Astrocyte (in vitro differentiated cells and primary cell): ENCODE measurements at regions not wholly inside any gene's neighbourhood (a gene's known extent, or its start where the extent isn't known, plus 50 kb on each side); places are given as distances from the start of the nearest gene placed in this dataset.

Experiments used
- DNase-seq: peaks from one replicate; pipeline ENCODE4 v3.0.0-alpha.2; 2010; ENCODE audit warnings: low read depth
- FAIRE-seq: peaks from 2 replicates; lab custom pipeline; 2011; peaks lifted over from hg19 to GRCh38; lab: Jason Lieb, UNC
- H2AFZ ChIP-seq: 2 replicates; pipeline ENCODE4 v1.6.0; 2012; ENCODE audit warnings: low read depth, low read length, inconsistent platforms
- H3K27ac ChIP-seq: 2 replicates; pipeline ENCODE4 v1.5.1; 2011; ENCODE audit warnings: low read depth, low read length, inconsistent platforms
- H3K27me3 ChIP-seq: 2 replicates; pipeline ENCODE4 v1.6.0; 2011; ENCODE audit warnings: low read length, inconsistent platforms; ENCODE audit not compliant: insufficient read depth
- H3K36me3 ChIP-seq: 2 replicates; pipeline ENCODE4 v1.5.1; 2011; ENCODE audit warnings: low read length, inconsistent platforms; ENCODE audit not compliant: insufficient read depth
- H3K4me1 ChIP-seq: 2 replicates; pipeline ENCODE4 v1.5.1; 2011; ENCODE audit warnings: low read length, inconsistent platforms; ENCODE audit not compliant: insufficient read depth
- H3K4me2 ChIP-seq: 2 replicates; pipeline ENCODE4 v1.6.0; 2012; ENCODE audit warnings: low read length, inconsistent platforms
- H3K4me3 ChIP-seq: 2 replicates; pipeline ENCODE4 v1.5.1; 2011; ENCODE audit warnings: low read depth, mild to moderate bottlenecking, low read length, inconsistent platforms; ENCODE audit not compliant: insufficient read depth
- H3K79me2 ChIP-seq: 2 replicates; pipeline ENCODE4 v1.6.0; 2012; ENCODE audit warnings: mild to moderate bottlenecking, low read length, inconsistent platforms; ENCODE audit not compliant: insufficient read depth
- H3K9ac ChIP-seq: 2 replicates; pipeline ENCODE4 v1.6.0; 2012; ENCODE audit warnings: mild to moderate bottlenecking, low read length, inconsistent platforms
- H3K9me3 ChIP-seq: 2 replicates; pipeline ENCODE4 v1.5.1; 2012; ENCODE audit warnings: low read depth, mild to moderate bottlenecking, low read length, inconsistent platforms; ENCODE audit not compliant: insufficient read depth
- H4K20me1 ChIP-seq: 2 replicates; pipeline ENCODE4 v1.6.0; 2012; ENCODE audit warnings: low read length, inconsistent platforms; ENCODE audit not compliant: insufficient read depth
- H3K27ac Mint-ChIP-seq: one replicate; pipeline ENCODE4 v1.8.0; 2021; ENCODE audit warnings: mild to moderate bottlenecking, mixed read lengths; ENCODE audit not compliant: unreplicated experiment
- H3K27me3 Mint-ChIP-seq: one replicate; pipeline ENCODE4 v1.8.0; 2021; ENCODE audit warnings: low read depth, mixed read lengths; ENCODE audit not compliant: unreplicated experiment
- H3K36me3 Mint-ChIP-seq: one replicate; pipeline ENCODE4 v1.8.0; 2021; ENCODE audit warnings: low read depth, mixed read lengths; ENCODE audit not compliant: unreplicated experiment
- H3K4me1 Mint-ChIP-seq: one replicate; pipeline ENCODE4 v1.8.0; 2021; ENCODE audit warnings: low read depth, mixed read lengths; ENCODE audit not compliant: unreplicated experiment
- H3K4me3 Mint-ChIP-seq: one replicate; pipeline ENCODE4 v1.8.0; 2021; ENCODE audit warnings: mild to moderate bottlenecking, moderate library complexity, mixed read lengths; ENCODE audit not compliant: unreplicated experiment
- H3K9me3 Mint-ChIP-seq: one replicate; pipeline ENCODE4 v1.8.0; 2021; ENCODE audit warnings: mild to moderate bottlenecking, mixed read lengths; ENCODE audit not compliant: unreplicated experiment
- EZH2 ChIP-seq: IDR thresholded peaks from 2 replicates; pipeline ENCODE4 v1.6.1; 2012; ENCODE audit warnings: mild to moderate bottlenecking, low read length, inconsistent platforms; ENCODE audit not compliant: insufficient read depth
- TF ChIP-seq, protein P1 (sequence below): IDR thresholded peaks from 2 replicates; pipeline ENCODE4 v1.5.1; 2011; ENCODE audit warnings: low read depth, mild to moderate bottlenecking, inconsistent platforms, low read length, moderate library complexity; ENCODE audit not compliant: insufficient read depth

DNA sequence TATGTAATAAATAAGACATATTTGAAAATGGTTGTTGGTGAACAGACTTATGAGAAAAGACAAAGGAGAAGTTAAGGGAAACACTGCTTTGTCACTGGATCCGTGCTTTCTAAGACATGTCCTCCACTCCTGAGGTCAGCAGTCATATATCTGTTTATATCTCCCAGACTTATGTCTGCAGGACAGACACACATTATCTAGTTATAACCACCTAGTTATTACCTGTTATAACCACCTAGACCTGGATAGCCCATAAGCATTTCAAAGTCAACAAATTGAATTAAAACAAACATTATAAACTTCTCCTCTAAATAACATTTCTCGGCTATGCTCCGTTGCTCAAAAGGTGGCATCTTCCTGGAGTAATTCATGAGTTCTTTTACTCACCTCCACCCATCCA, 96.4 kb downstream of the SPRY2 start:
- H3K4me1 Mint-ChIP-seq = peaks cover 5% of the 10 kb centered on the region
- Histone ChIP-seq H3K79me2 (no peaks in the 10 kb centered on the region), H3K9me3 (no peaks in the 10 kb centered on the region), H2AFZ (no peak overlapping the region), H3K4me3 (no peak overlapping the region), H3K4me2 (no peak overlapping the region), H3K36me3 (no peaks in the 10 kb centered on the region), H4K20me1 (no peaks in the 10 kb centered on the region), H3K27me3 (no peaks in the 10 kb centered on the region), H3K4me1 (peaks cover 4% of the 10 kb centered on the region), H3K9ac (no peak overlapping the region), H3K27ac (no peak overlapping the region)
- H3K9me3 Mint-ChIP-seq = no peaks in the 10 kb centered on the region
- no peak for FAIRE-seq
- H3K27me3 Mint-ChIP-seq = no peaks in the 10 kb centered on the region
- DNase-seq = no peak
- TF ChIP-seq, protein P1, sequence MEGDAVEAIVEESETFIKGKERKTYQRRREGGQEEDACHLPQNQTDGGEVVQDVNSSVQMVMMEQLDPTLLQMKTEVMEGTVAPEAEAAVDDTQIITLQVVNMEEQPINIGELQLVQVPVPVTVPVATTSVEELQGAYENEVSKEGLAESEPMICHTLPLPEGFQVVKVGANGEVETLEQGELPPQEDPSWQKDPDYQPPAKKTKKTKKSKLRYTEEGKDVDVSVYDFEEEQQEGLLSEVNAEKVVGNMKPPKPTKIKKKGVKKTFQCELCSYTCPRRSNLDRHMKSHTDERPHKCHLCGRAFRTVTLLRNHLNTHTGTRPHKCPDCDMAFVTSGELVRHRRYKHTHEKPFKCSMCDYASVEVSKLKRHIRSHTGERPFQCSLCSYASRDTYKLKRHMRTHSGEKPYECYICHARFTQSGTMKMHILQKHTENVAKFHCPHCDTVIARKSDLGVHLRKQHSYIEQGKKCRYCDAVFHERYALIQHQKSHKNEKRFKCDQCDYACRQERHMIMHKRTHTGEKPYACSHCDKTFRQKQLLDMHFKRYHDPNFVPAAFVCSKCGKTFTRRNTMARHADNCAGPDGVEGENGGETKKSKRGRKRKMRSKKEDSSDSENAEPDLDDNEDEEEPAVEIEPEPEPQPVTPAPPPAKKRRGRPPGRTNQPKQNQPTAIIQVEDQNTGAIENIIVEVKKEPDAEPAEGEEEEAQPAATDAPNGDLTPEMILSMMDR = no peak
- no peak for TF ChIP-seq EZH2
- H3K36me3 Mint-ChIP-seq = no peaks in the 10 kb centered on the region
- no peak overlapping the region for H3K4me3 Mint-ChIP-seq
- H3K27ac Mint-ChIP-seq = no peak overlapping the region

DNA sequence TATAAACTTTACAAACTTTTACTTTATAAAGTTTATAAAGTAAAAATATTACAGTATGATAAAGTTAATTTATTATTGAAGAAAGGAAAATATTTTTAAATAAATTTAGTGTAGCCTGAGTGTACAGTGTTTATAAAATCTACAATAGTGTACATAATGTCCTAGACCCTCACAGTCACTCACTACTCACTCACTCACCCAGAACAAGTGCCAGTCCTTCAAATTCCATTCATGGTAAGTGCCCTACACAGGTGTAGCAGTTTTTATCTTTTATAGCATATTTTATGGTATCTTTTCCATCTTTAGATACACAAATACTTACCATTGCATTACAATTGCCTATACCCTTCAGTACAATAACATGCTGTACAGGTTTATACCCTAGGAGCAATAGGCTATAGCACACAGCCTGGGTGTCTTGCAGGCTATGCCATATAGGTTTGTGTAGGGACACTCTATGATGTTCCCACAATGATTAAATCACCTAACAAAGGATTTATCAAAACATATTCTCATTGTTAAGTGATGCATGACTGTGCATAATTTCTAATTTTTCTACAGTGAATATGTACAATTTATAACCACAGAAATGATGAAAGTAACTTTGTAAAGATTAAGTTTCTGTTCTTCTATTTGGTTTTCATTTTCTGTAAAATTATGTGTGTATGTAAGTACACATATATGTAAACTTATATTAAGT, 98.0 kb downstream of the SPRY2 start:
- FAIRE-seq (no peak), DNase-seq (no peak)
- Histone ChIP-seq H3K4me1 (peaks cover 6% of the 10 kb centered on the region), H3K79me2 (no peaks in the 10 kb centered on the region), H3K9me3 (no peaks in the 10 kb centered on the region), H3K4me2 (no peak overlapping the region), H4K20me1 (no peaks in the 10 kb centered on the region), H3K4me3 (no peak overlapping the region), H3K36me3 (no peaks in the 10 kb centered on the region), H2AFZ (no peak overlapping the region), H3K9ac (no peak overlapping the region), H3K27ac (no peak overlapping the region), H3K27me3 (no peaks in the 10 kb centered on the region)
- Mint-ChIP-seq H3K36me3 (no peaks in the 10 kb centered on the region), H3K4me1 (peaks cover 9% of the 10 kb centered on the region), H3K4me3 (no peak overlapping the region), H3K27ac (no peak overlapping the region), H3K27me3 (no peaks in the 10 kb centered on the region), H3K9me3 (no peaks in the 10 kb centered on the region)
- TF ChIP-seq, protein P1 = no peak
- TF ChIP-seq EZH2 = no peak

DNA sequence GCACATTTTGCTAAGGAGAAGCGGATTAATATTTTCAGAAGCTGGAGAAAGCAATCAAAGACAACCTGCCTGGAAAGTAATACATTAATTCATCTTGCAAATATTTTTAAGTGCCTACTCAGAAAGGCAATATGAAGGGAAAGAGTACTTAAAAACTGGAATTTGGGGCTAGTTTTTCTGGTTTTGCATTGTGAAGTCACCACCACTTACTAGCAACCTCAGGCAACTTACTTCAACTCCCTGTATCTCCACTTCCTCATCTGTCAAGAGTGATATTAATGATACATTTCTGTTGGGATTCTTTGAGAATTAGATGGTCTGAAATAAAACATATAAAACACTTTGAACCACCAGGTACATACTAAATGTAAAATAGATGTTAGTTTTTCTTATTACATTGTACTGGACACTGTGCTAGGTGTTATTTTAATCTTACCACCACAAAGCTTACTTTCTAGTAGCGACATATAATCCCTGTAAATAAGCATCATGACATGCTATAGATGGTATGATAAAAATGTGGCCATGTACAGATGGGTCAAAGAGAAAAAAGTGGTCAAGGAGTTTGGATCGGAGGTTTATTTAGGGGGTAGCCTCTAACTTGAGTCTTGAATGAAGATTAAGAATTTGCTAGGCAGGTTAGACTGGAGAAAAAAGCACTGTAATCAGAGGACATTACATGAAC, 101.2 kb downstream of the SPRY2 start:
- H3K27me3 Mint-ChIP-seq = no peaks in the 10 kb centered on the region
- H3K36me3 ChIP-seq = no peaks in the 10 kb centered on the region
- no peak overlapping the region for H3K4me3 Mint-ChIP-seq
- H3K4me1 Mint-ChIP-seq = peaks cover 18% of the 10 kb centered on the region
- H3K27ac Mint-ChIP-seq = no peak overlapping the region
- H3K9me3 Mint-ChIP-seq = no peaks in the 10 kb centered on the region
- no peaks in the 10 kb centered on the region for H4K20me1 ChIP-seq
- no peak overlapping the region for H2AFZ ChIP-seq
- peak; percentile 21 for DNase-seq
- no peak overlapping the region for H3K27ac ChIP-seq
- H3K9me3 ChIP-seq = no peaks in the 10 kb centered on the region
- H3K4me3 ChIP-seq = no peak overlapping the region
- H3K27me3 ChIP-seq = no peaks in the 10 kb centered on the region
- H3K36me3 Mint-ChIP-seq = no peaks in the 10 kb centered on the region
- no peak for TF ChIP-seq EZH2
- peaks cover 15% of the 10 kb centered on the region for H3K4me1 ChIP-seq
- FAIRE-seq = no peak
- H3K9ac ChIP-seq = no peak overlapping the region
- H3K79me2 ChIP-seq = no peaks in the 10 kb centered on the region
- no peak overlapping the region for H3K4me2 ChIP-seq
